HCT116 (cell line): ENCODE measurements at regions not wholly inside any gene's neighbourhood (a gene's known extent, or its start where the extent isn't known, plus 50 kb on each side); places are given as distances from the start of the nearest gene placed in this dataset.

Experiments used
- ATAC-seq: fragments of 200-7000 bp; cut with Tn5 transposase; 2 replicates; pipeline ENCODE4 v1.9.1; 2020; ENCODE audit warnings: mild to moderate bottlenecking, moderate library complexity
- BruUV-seq: library from RNA; stranded (reverse); fragments of 400-500 nt; replicated peaks from 2 replicates; lab custom pipeline; 2021; lab: Mats Ljungman, UMichigan
- CTCF ChIA-PET: fragments of 300-600 bp; sonication (Branson Sonifier 250); formaldehyde crosslinking; loops from one replicate; lab custom pipeline; 2021; ENCODE audit warnings: antibody characterized with exemption; lab: Charles Lee
- POLR2A ChIA-PET: fragments of 300-600, 350-600 bp; sonication (Branson Sonifier 250); formaldehyde crosslinking; loops from one replicate; lab custom pipeline; 2021; ENCODE audit warnings: antibody characterized with exemption; lab: Charles Lee
- RAD21 ChIA-PET, 2 experiments: fragments of 300-600 bp; sonication (Branson Sonifier 250); formaldehyde crosslinking; loops; one replicate each; lab custom pipeline; 2023; ENCODE audit warnings: low total read pairs in 2 of 2; ENCODE audit not compliant: uncharacterized antibody in 2 of 2, unreplicated experiment in 2 of 2, low non-redundant PET in 1 of 2; lab: Charles Lee
- DNase-seq: peaks from one replicate; pipeline ENCODE4 v3.0.0-alpha.2; 2010; ENCODE audit warnings: low read depth, low spot score
- H2AFZ ChIP-seq: fragments of 200-600 bp; shearing (Covaris generic), sonication (generic); 2 replicates; pipeline ENCODE4 v1.6.1; 2017; ENCODE audit warnings: low read depth, mixed run types, mixed read lengths, antibody characterized with exemption, low read length; ENCODE audit not compliant: poor library complexity, severe bottlenecking
- H3K27ac ChIP-seq: 2 replicates; pipeline ENCODE4 v1.5.1; 2012; ENCODE audit warnings: low read depth, low read length
- H3K27me3 ChIP-seq: fragments of 200-600 bp; sonication (generic); 2 replicates; pipeline ENCODE4 v1.6.1; 2016; ENCODE audit warnings: mixed run types, low read length, mixed read lengths; ENCODE audit not compliant: insufficient read depth
- H3K36me3 ChIP-seq, 2 experiments: fragments of 200-500 bp in 1 of 2; fragments of 200-600 bp in 1 of 2; sonication (Bioruptor generic) in 1 of 2; sonication (generic) in 1 of 2; 2 replicates each; pipeline versions ENCODE4 v1.5.1 to v1.6.1; 2014 to 2016; ENCODE audit warnings: low read length in 2 of 2, inconsistent platforms in 1 of 2, mixed read lengths in 1 of 2, mixed run types in 1 of 2; ENCODE audit not compliant: insufficient read depth in 2 of 2, control insufficient read depth in 1 of 2
- H3K4me1 ChIP-seq, 2 experiments: fragments of 200-600 bp in 1 of 2; sonication (generic) in 1 of 2; 2 replicates each; pipeline versions ENCODE4 v1.5.1 to v1.6.1; 2012 to 2017; ENCODE audit warnings: low read length in 2 of 2, inconsistent platforms in 1 of 2, mild to moderate bottlenecking in 1 of 2, mixed read lengths in 1 of 2, mixed run types in 1 of 2, moderate library complexity in 1 of 2; ENCODE audit not compliant: insufficient read depth in 2 of 2, control insufficient read depth in 1 of 2
- H3K4me2 ChIP-seq: fragments of 200-600 bp; sonication (generic); 2 replicates; pipeline ENCODE4 v1.6.1; 2017; ENCODE audit warnings: mixed run types, low read length, mixed read lengths
- H3K4me3 ChIP-seq, 2 experiments: fragments of 200-600 bp in 1 of 2; sonication (generic) in 1 of 2; replicated peaks in 1 of 2; 2 replicates each; pipeline ENCODE4 v1.5.1; 2011 to 2016; ENCODE audit warnings: low read length in 2 of 2, control low read depth in 1 of 2, low read depth in 1 of 2, mild to moderate bottlenecking in 1 of 2, mixed read lengths in 1 of 2, mixed run types in 1 of 2
- H3K79me2 ChIP-seq: fragments of 200-600 bp; sonication (generic); 2 replicates; pipeline ENCODE4 v1.6.1; 2017; ENCODE audit warnings: mild to moderate bottlenecking, mixed run types, low read length, moderate library complexity, mixed read lengths; ENCODE audit not compliant: insufficient read depth
- H3K9ac ChIP-seq: fragments of 200-600 bp; sonication (generic); 2 replicates; pipeline ENCODE4 v1.6.1; 2016; ENCODE audit warnings: low read length, mixed read lengths
- H3K9me2 ChIP-seq: fragments of 200-600 bp; sonication (generic), shearing (Covaris generic); 2 replicates; pipeline ENCODE4 v1.6.1; 2017; ENCODE audit warnings: mixed run types, mild to moderate bottlenecking, moderate library complexity; ENCODE audit not compliant: insufficient read depth
- H3K9me3 ChIP-seq, 2 experiments: fragments of 200-500 bp in 1 of 2; fragments of 200-600 bp in 1 of 2; sonication (Bioruptor generic) in 1 of 2; sonication (generic) in 1 of 2; 2 replicates each; pipeline ENCODE4 v1.6.1; 2014 to 2017; ENCODE audit warnings: low read length in 2 of 2, mixed read lengths in 2 of 2, inconsistent platforms in 1 of 2, low read depth in 1 of 2, mild to moderate bottlenecking in 1 of 2, mixed run types in 1 of 2, moderate library complexity in 1 of 2; ENCODE audit not compliant: control insufficient read depth in 1 of 2, insufficient read depth in 1 of 2
- H4K20me1 ChIP-seq: fragments of 200-600 bp; sonication (generic), shearing (Covaris generic); 2 replicates; pipeline ENCODE4 v1.6.1; 2017; ENCODE audit warnings: mixed run types, mild to moderate bottlenecking, moderate library complexity; ENCODE audit not compliant: insufficient read depth
- CBX3 ChIP-seq: IDR thresholded peaks from 2 replicates; pipeline ENCODE4 v1.6.1; 2012; ENCODE audit warnings: low read depth
- CEBPB ChIP-seq: IDR thresholded peaks from 2 replicates; pipeline ENCODE4 v1.6.1; 2012; ENCODE audit warnings: low read depth
- CTCF ChIP-seq, 3 experiments: fragments of 200-600 bp in 1 of 3; sonication (generic) in 1 of 3; IDR thresholded peaks in 2 of 3; conservative IDR thresholded peaks in 1 of 3; 2 replicates each; pipeline ENCODE4 v1.5.1; 2012 to 2017; ENCODE audit warnings: low read depth in 2 of 3, low read length in 2 of 3, antibody characterized with exemption in 1 of 3, borderline replicate concordance in 1 of 3, control low read depth in 1 of 3, mild to moderate bottlenecking in 1 of 3, mixed read lengths in 1 of 3, mixed run types in 1 of 3, moderate library complexity in 1 of 3; ENCODE audit not compliant: insufficient read depth in 1 of 3
- EZH2 ChIP-seq: fragments of 200-600 bp; sonication (generic); IDR thresholded peaks from 2 replicates; pipeline ENCODE4 v1.6.1; 2017; ENCODE audit warnings: antibody characterized with exemption, mixed run types
- EZH2phosphoT487 ChIP-seq: fragments of 200-600 bp; IDR thresholded peaks from 2 replicates; pipeline ENCODE4 v1.6.1; 2018; ENCODE audit warnings: antibody characterized with exemption, borderline replicate concordance
- MAX ChIP-seq: IDR thresholded peaks from 2 replicates; pipeline ENCODE4 v1.6.1; 2012
- RAD21 ChIP-seq: IDR thresholded peaks from 2 replicates; pipeline ENCODE4 v1.6.1; 2012; ENCODE audit warnings: low read depth, mild to moderate bottlenecking
- SIN3A ChIP-seq: IDR thresholded peaks from 2 replicates; pipeline ENCODE4 v1.6.1; 2012; ENCODE audit warnings: low read depth
- YY1 ChIP-seq: IDR thresholded peaks from 2 replicates; pipeline ENCODE4 v1.6.1; 2011; ENCODE audit warnings: low read length, low read depth, moderate library complexity, mild to moderate bottlenecking; ENCODE audit not compliant: insufficient replicate concordance; ENCODE audit errors: extremely low read depth
- ZFX ChIP-seq: fragments of 450-650 bp; IDR thresholded peaks from 2 replicates; pipeline ENCODE4 v1.6.1; 2017
- intact Hi-C: fragments of 100-400 bp; cut with micrococcal nuclease; formaldehyde crosslinking; loops from 2 replicates; pipeline ENCODE4 v1.10.0; 2022

GRCh38 chr3:89046661-89047060 lies 60.8 kb upstream of the EPHA3 start:
- ChIA-PET CTCF (no interaction called here), RAD21 (no interaction called here), POLR2A (no interaction called here)
- Histone ChIP-seq H3K36me3 (no peaks in the 10 kb centered on the region), H3K4me3 (no peak overlapping the region), H3K9me3 (peaks cover 3 to 35% of the 10 kb centered on the region in 2 experiments; a peak in 2 of 4 replicates), H3K9me2 (no peaks in the 10 kb centered on the region), H3K4me1 (no peaks in the 10 kb centered on the region), H3K79me2 (no peaks in the 10 kb centered on the region), H3K27ac (no peak overlapping the region), H3K4me2 (no peak overlapping the region), H3K9ac (no peak overlapping the region), H2AFZ (no peak overlapping the region), H4K20me1 (no peaks in the 10 kb centered on the region), H3K27me3 (no peaks in the 10 kb centered on the region)
- intact Hi-C loops: no loop called here
- TF ChIP-seq ZFX (no peak), EZH2 (no peak), SIN3A (no peak), CEBPB (no peak), MAX (no peak), RAD21 (no peak), CBX3 (no peak), EZH2phosphoT487 (no peak), YY1 (no peak), CTCF (IDR thresholded peaks at IDR 0.05 in 2 of 3, conservative IDR thresholded peaks at IDR 0.05 in 1 of 3; ENCODE audit: borderline replicate concordance in 1 of 3, insufficient read depth in 1 of 3, low read depth in 2 of 3, low read length in 2 of 3) (no peak)
- no peak for ATAC-seq
- no TSS peak for BruUV-seq
- no peak for DNase-seq
